GM12878 (cell line): ENCODE measurements at regions not wholly inside any gene's neighbourhood (a gene's known extent, or its start where the extent isn't known, plus 50 kb on each side); places are given as distances from the start of the nearest gene placed in this dataset.

ENCODE experiments used
- ATAC-seq: fragments of 200-7000 bp; cut with Tn5 transposase; 3 replicates; pipeline ENCODE4 v1.9.1; 2020; ENCODE audit warnings: mild to moderate bottlenecking, moderate library complexity
- BruUV-seq: library from RNA; stranded (reverse); fragments of 400-500 nt; replicated peaks from 2 replicates; lab custom pipeline; 2021; lab: Mats Ljungman, UMichigan
- CTCF ChIA-PET: fragments of 300-600 bp; sonication (Branson Sonifier 250); formaldehyde crosslinking; extraction: SDS; loops from one replicate; lab custom pipeline; 2021; ENCODE audit warnings: inconsistent platforms; lab: Yijun Ruan, JAX
- POLR2A ChIA-PET: fragments of 350-600 bp; formaldehyde crosslinking; extraction: SDS; loops from one replicate; lab custom pipeline; 2021; ENCODE audit warnings: inconsistent platforms; lab: Charles Lee
- RAD21 ChIA-PET: fragments of 300-600 bp; sonication (Branson Sonifier 250); formaldehyde crosslinking; loops from one replicate; lab custom pipeline; 2023; ENCODE audit warnings: antibody characterized with exemption; ENCODE audit not compliant: unreplicated experiment; lab: Charles Lee
- SMC1A ChIA-PET: fragments of 300-600 bp; sonication (Branson Sonifier 250); formaldehyde crosslinking; loops from one replicate; lab custom pipeline; 2023; ENCODE audit not compliant: unreplicated experiment, uncharacterized antibody; lab: Charles Lee
- DNase-seq: peaks from one replicate; pipeline ENCODE4 v3.0.0-alpha.2; 2011; ENCODE audit warnings: low read depth, low spot score
- FAIRE-seq: peaks from 3 replicates; lab custom pipeline; 2011; peaks lifted over from hg19 to GRCh38; lab: Jason Lieb, UNC
- H2AFZ ChIP-seq: 2 replicates; pipeline ENCODE4 v1.6.0; 2011; ENCODE audit warnings: low read depth, low read length, control low read depth; ENCODE audit not compliant: control insufficient read depth
- H3K27ac ChIP-seq: 2 replicates; pipeline ENCODE4 v1.5.1; 2011; ENCODE audit warnings: control low read depth; ENCODE audit not compliant: control insufficient read depth, insufficient read depth
- H3K27me3 ChIP-seq, 2 experiments: replicated peaks in 1 of 2; 2 replicates each; pipeline versions ENCODE4 v1.6.0 to v1.6.1; 2011; ENCODE audit warnings: low read length in 1 of 2; ENCODE audit not compliant: control insufficient read depth in 2 of 2, insufficient read depth in 2 of 2
- H3K36me3 ChIP-seq, 2 experiments: 2 replicates each; pipeline ENCODE4 v1.5.1; 2011; ENCODE audit warnings: low read length in 1 of 2; ENCODE audit not compliant: control insufficient read depth in 2 of 2, insufficient read depth in 2 of 2
- H3K4me1 ChIP-seq: 2 replicates; pipeline ENCODE4 v1.6.1; 2011; ENCODE audit warnings: mild to moderate bottlenecking, low read length, moderate library complexity, mixed read lengths; ENCODE audit not compliant: control insufficient read depth, insufficient read depth
- H3K4me2 ChIP-seq: 2 replicates; pipeline ENCODE4 v1.6.0; 2011; ENCODE audit warnings: control low read depth; ENCODE audit not compliant: control insufficient read depth, insufficient read depth
- H3K4me3 ChIP-seq: fragments of 200-600 bp; sonication (generic); 2 replicates; pipeline ENCODE4 v1.5.1; 2016
- H3K79me2 ChIP-seq: 2 replicates; pipeline ENCODE4 v1.6.0; 2011; ENCODE audit warnings: low read length; ENCODE audit not compliant: control insufficient read depth, insufficient read depth
- H3K9ac ChIP-seq: 2 replicates; pipeline ENCODE4 v1.8.0; 2011; ENCODE audit warnings: low read length, control low read depth, mixed read lengths; ENCODE audit not compliant: control insufficient read depth, insufficient read depth
- H3K9me3 ChIP-seq: replicated peaks from 3 replicates; pipeline ENCODE4 v1.5.1; 2011; ENCODE audit warnings: mild to moderate bottlenecking, low read length; ENCODE audit not compliant: control insufficient read depth, insufficient read depth
- H4K20me1 ChIP-seq: 2 replicates; pipeline ENCODE4 v1.6.0; 2011; ENCODE audit not compliant: control insufficient read depth, insufficient read depth
- E4F1 ChIP-seq: fragments of 450-650 bp; IDR thresholded peaks from 2 replicates; pipeline ENCODE4 v1.6.1; 2018; ENCODE audit warnings: borderline replicate concordance, mild to moderate bottlenecking; ENCODE audit not compliant: partially characterized antibody
- PAX5 ChIP-seq: IDR thresholded peaks from 2 replicates; pipeline ENCODE4 v1.6.1; 2011; ENCODE audit warnings: low read depth, low read length, borderline replicate concordance
- WGBS: methylation state at CpG from one replicate; pipeline ENCODE4 v1.1.6; 2016; ENCODE audit warnings: low lambda C conversion rate; ENCODE audit not compliant: insufficient replicate concordance, insufficient coverage; ENCODE audit errors: missing lambda C conversion rate; 5-methylcytosine and 5-hydroxymethylcytosine counted together
- in situ Hi-C: fragments of 300-500 bp; cut with MboI; formaldehyde crosslinking; loops from 9 replicates; pipeline ENCODE4 v1.14.3; 2018; ENCODE audit warnings: mixed read lengths
- intact Hi-C: fragments of 100-400 bp; cut with micrococcal nuclease; formaldehyde crosslinking; loops from one replicate; pipeline ENCODE4 v1.14.2; 2022; ENCODE audit not compliant: unreplicated experiment
- TF ChIP-seq, protein P1 (sequence below): fragments of 450-650 bp; IDR thresholded peaks from 2 replicates; pipeline ENCODE4 v1.6.1; 2014; ENCODE audit warnings: mild to moderate bottlenecking
- TF ChIP-seq, protein P2 (sequence below): fragments of 450-650 bp; formaldehyde crosslinking; IDR thresholded peaks from 2 replicates; pipeline ENCODE4 v1.5.0; 2022; ENCODE audit warnings: mild to moderate bottlenecking, missing genetic modification characterization
- TF ChIP-seq, protein P3 (sequence below): fragments of 450-650 bp; IDR thresholded peaks from 2 replicates; pipeline ENCODE4 v1.6.1; 2017; ENCODE audit warnings: mild to moderate bottlenecking, low read depth, inconsistent platforms; ENCODE audit not compliant: poor library complexity, severe bottlenecking

DNA sequence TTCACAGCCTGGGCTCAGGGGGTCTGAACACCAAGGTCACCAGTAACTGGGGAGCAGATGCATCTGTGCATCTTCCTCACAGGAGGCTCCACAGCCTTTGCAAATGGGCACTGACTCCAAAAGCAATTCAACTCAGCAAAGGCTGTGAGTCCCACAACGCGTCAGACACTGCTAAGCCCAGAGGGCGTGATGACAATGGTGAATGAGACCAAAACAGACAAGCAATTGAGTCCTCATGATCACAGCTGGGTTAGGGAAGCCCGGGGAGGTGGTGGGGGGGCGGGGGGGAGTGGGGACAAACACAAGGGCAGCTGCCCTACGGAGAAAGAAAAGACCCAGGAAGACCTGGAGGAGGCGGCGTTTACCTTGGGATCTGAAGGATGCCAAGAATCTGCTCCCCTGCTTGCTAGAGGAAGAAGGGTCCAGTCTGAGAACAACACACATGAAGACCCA is 61.6 kb upstream of the RNF32 start (continued):
- TF ChIP-seq, protein P1, sequence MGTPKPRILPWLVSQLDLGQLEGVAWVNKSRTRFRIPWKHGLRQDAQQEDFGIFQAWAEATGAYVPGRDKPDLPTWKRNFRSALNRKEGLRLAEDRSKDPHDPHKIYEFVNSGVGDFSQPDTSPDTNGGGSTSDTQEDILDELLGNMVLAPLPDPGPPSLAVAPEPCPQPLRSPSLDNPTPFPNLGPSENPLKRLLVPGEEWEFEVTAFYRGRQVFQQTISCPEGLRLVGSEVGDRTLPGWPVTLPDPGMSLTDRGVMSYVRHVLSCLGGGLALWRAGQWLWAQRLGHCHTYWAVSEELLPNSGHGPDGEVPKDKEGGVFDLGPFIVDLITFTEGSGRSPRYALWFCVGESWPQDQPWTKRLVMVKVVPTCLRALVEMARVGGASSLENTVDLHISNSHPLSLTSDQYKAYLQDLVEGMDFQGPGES, result no peak
- TF ChIP-seq E4F1, result no peak
- TF ChIP-seq PAX5, result no peak

DNA sequence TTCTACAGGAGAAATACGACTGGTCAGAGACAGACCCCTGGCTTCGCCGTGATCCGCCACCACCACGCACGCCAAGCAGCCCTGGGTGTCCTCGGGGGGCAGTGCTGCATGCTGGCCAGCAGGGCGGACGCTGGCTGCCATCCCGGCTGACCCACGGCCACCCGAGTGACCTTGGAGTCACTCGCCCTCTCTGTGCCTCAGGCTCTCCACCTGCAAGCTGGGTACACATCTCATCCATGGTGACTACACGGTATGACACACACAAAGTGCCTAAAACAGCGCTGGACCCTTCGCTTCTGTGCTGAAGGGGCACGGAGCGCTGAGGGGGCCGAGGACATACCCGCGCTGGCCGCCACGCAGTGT is 62.0 kb upstream of the RNF32 start:
- intact Hi-C loops, result no loop called here
- Histone ChIP-seq H3K27ac (no peak overlapping the region), H2AFZ (no peak overlapping the region), H3K36me3 (no peaks in the 10 kb centered on the region), H3K79me2 (no peaks in the 10 kb centered on the region), H3K4me3 (no peak overlapping the region), H3K9me3 (no peaks in the 10 kb centered on the region), H4K20me1 (no peaks in the 10 kb centered on the region), H3K4me1 (no peaks in the 10 kb centered on the region), H3K9ac (no peak overlapping the region), H3K27me3 (no peaks in the 10 kb centered on the region), H3K4me2 (no peak overlapping the region)
- ChIA-PET CTCF (no interaction called here), SMC1A (interaction anchor here (1.2 kb wide), 1 partner anchor 12 kb away, joined by 4 read pairs; no protein-coding TSS in a partner anchor), POLR2A (no interaction called here), RAD21 (no interaction called here)
- in situ Hi-C loops, result no loop called here
- no peak for FAIRE-seq
- DNase-seq, result no peak
- WGBS, result 26% methylated on average over 17 of the region's 23 CpGs
- BruUV-seq, result no TSS peak
- no peak for ATAC-seq
- TF ChIP-seq, protein P2, sequence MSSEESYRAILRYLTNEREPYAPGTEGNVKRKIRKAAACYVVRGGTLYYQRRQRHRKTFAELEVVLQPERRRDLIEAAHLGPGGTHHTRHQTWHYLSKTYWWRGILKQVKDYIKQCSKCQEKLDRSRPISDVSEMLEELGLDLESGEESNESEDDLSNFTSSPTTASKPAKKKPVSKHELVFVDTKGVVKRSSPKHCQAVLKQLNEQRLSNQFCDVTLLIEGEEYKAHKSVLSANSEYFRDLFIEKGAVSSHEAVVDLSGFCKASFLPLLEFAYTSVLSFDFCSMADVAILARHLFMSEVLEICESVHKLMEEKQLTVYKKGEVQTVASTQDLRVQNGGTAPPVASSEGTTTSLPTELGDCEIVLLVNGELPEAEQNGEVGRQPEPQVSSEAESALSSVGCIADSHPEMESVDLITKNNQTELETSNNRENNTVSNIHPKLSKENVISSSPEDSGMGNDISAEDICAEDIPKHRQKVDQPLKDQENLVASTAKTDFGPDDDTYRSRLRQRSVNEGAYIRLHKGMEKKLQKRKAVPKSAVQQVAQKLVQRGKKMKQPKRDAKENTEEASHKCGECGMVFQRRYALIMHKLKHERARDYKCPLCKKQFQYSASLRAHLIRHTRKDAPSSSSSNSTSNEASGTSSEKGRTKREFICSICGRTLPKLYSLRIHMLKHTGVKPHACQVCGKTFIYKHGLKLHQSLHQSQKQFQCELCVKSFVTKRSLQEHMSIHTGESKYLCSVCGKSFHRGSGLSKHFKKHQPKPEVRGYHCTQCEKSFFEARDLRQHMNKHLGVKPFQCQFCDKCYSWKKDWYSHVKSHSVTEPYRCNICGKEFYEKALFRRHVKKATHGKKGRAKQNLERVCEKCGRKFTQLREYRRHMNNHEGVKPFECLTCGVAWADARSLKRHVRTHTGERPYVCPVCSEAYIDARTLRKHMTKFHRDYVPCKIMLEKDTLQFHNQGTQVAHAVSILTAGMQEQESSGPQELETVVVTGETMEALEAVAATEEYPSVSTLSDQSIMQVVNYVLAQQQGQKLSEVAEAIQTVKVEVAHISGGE (CRISPR knock-in tag), result no peak
- no peak for TF ChIP-seq E4F1
- TF ChIP-seq, protein P3, sequence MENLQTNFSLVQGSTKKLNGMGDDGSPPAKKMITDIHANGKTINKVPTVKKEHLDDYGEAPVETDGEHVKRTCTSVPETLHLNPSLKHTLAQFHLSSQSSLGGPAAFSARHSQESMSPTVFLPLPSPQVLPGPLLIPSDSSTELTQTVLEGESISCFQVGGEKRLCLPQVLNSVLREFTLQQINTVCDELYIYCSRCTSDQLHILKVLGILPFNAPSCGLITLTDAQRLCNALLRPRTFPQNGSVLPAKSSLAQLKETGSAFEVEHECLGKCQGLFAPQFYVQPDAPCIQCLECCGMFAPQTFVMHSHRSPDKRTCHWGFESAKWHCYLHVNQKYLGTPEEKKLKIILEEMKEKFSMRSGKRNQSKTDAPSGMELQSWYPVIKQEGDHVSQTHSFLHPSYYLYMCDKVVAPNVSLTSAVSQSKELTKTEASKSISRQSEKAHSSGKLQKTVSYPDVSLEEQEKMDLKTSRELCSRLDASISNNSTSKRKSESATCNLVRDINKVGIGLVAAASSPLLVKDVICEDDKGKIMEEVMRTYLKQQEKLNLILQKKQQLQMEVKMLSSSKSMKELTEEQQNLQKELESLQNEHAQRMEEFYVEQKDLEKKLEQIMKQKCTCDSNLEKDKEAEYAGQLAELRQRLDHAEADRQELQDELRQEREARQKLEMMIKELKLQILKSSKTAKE, result no peak
